Fibroblast of villous mesenchyme (primary cell): ENCODE measurements at regions not wholly inside any gene's neighbourhood (a gene's known extent, or its start where the extent isn't known, plus 50 kb on each side); places are given as distances from the start of the nearest gene placed in this dataset.

Experiments used
- DNase-seq: peaks from one replicate; pipeline ENCODE4 v3.0.0-alpha.2; 2010; ENCODE audit warnings: low read depth
- H3K4me3 ChIP-seq: 2 replicates; pipeline ENCODE4 v1.5.1; 2011; ENCODE audit warnings: low read depth, mild to moderate bottlenecking, low read length
- CTCF ChIP-seq: IDR thresholded peaks from 2 replicates; pipeline ENCODE4 v1.5.1; 2012; ENCODE audit warnings: low read depth, mild to moderate bottlenecking, low read length; ENCODE audit not compliant: insufficient read depth

- DNase-seq, result no peak
- TF ChIP-seq CTCF, result no peak
- no peak overlapping the region for H3K4me3 ChIP-seq
These were observed 106.8 kb upstream of the BOC start for GRCh38 chr3:113104357-113105092.

GRCh38 chr3:113105093-113105449 lies 106.3 kb upstream of the BOC start:
- H3K4me3 ChIP-seq, result no peak overlapping the region
- no peak for TF ChIP-seq CTCF
- no peak for DNase-seq

- H3K4me3 ChIP-seq, result no peak overlapping the region
- no peak for TF ChIP-seq CTCF
- peak; percentile 8 for DNase-seq
These were observed 105.2 kb upstream of the BOC start for GRCh38 chr3:113105966-113106660.

- TF ChIP-seq CTCF, result no peak
- no peak overlapping the region for H3K4me3 ChIP-seq
- no peak for DNase-seq
These were observed 101.1 kb upstream of the BOC start for GRCh38 chr3:113110267-113110666.

GRCh38 chr3:113111011-113111707 lies 100.2 kb upstream of the BOC start:
- TF ChIP-seq CTCF, result no peak
- DNase-seq, result peak; percentile 40
- H3K4me3 ChIP-seq, result no peak overlapping the region

GRCh38 chr3:113113361-113113760 lies 98.0 kb upstream of the BOC start:
- no peak for DNase-seq
- TF ChIP-seq CTCF, result no peak
- H3K4me3 ChIP-seq, result no peak overlapping the region
